SK-N-MC (cell line): ENCODE measurements at regions not wholly inside any gene's neighbourhood (a gene's known extent, or its start where the extent isn't known, plus 50 kb on each side); places are given as distances from the start of the nearest gene placed in this dataset.

Source experiments
- EZH2 ChIP-seq: fragments of 200-600 bp; sonication (generic); IDR thresholded peaks from one replicate; pipeline ENCODE4 v1.6.1; 2017; ENCODE audit warnings: antibody characterized with exemption
- FOXP2 ChIP-seq: optimal IDR thresholded peaks from 2 replicates; pipeline ENCODE3; 2011; ENCODE audit warnings: mild to moderate bottlenecking, moderate library complexity; ENCODE audit not compliant: insufficient read depth; ENCODE audit errors: extremely low read length, control extremely low read depth
- POLR2AphosphoS5 ChIP-seq: IDR thresholded peaks from 2 replicates; pipeline ENCODE4 v1.6.1; 2012; ENCODE audit warnings: mild to moderate bottlenecking, low read depth, low read length, borderline replicate concordance

DNA sequence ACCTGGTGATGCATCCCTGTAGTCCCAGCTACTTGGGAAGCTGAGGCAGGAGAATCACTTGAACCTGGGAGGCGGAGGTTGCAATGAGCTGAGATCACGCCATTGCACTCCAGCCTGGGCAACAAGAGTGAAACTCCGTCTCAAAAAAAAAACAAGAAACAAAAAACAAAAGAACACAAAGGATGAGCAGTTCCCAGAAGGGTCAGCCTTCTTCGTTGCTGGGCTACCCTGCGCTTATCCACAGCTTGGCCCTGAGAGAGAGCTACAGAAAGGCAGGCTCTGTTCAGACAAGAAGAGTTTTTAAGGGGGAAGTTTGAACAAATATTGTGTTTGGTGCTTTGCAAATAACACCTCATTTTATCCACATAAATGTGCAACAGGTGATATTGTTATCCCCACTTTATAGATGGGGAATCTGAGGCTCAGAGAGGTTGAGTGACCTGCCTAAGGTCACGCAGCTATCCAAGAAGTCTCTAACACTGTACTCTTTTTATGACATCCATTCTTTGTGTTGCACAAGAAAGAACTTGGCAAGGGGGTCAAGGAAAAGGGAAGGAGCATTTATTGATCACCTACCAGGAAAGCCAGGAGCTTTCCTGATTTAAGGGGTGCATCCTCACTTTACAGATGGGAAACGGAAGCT is 63.7 kb upstream of the NEURL1B start:
- no peak for TF ChIP-seq POLR2AphosphoS5
- no peak for TF ChIP-seq EZH2
- no peak for TF ChIP-seq FOXP2
